WTC11 (cell line): ENCODE measurements at regions not wholly inside any gene's neighbourhood (a gene's known extent, or its start where the extent isn't known, plus 50 kb on each side); places are given as distances from the start of the nearest gene placed in this dataset.

ENCODE experiments used
- ATAC-seq: fragments of 200-7000 bp; cut with Tn5 transposase; 2 replicates; pipeline ENCODE4 v1.10.0; 2021; ENCODE audit warnings: mild to moderate bottlenecking, moderate library complexity
- CTCF ChIA-PET: fragments of 300-600 bp; sonication (Branson Sonifier 250); formaldehyde crosslinking; loops from one replicate; lab custom pipeline; 2021; ENCODE audit warnings: antibody characterized with exemption; lab: Charles Lee
- POLR2A ChIA-PET: fragments of 350-600 bp; sonication (Branson Sonifier 250); formaldehyde crosslinking; loops from one replicate; lab custom pipeline; 2021; ENCODE audit warnings: antibody characterized with exemption; lab: Charles Lee
- DNase-seq: peaks from one replicate; pipeline ENCODE4 v3.0.0; 2021; ENCODE audit warnings: low spot score
- H3K27ac Mint-ChIP-seq: 2 replicates; pipeline ENCODE4 v1.8.0; 2021; ENCODE audit warnings: mixed read lengths
- H3K27me3 Mint-ChIP-seq: 2 replicates; pipeline ENCODE4 v1.8.0; 2021; ENCODE audit warnings: low read depth, mild to moderate bottlenecking, moderate library complexity, mixed read lengths
- H3K36me3 Mint-ChIP-seq: 2 replicates; pipeline ENCODE4 v1.8.0; 2021; ENCODE audit warnings: mixed read lengths
- H3K4me1 Mint-ChIP-seq: 2 replicates; pipeline ENCODE4 v1.8.0; 2022; ENCODE audit warnings: mixed read lengths
- H3K4me3 Mint-ChIP-seq: 2 replicates; pipeline ENCODE4 v1.8.0; 2021; ENCODE audit warnings: mild to moderate bottlenecking, moderate library complexity, mixed read lengths
- H3K9me3 Mint-ChIP-seq: 2 replicates; pipeline ENCODE4 v1.8.0; 2021; ENCODE audit warnings: mixed read lengths
- ATF6 ChIP-seq: sonication (generic); formaldehyde crosslinking; IDR thresholded peaks from 2 replicates; pipeline ENCODE4 v1.8.1; 2023; ENCODE audit warnings: mild to moderate bottlenecking, missing genetic modification reagents
- CREB1 ChIP-seq: sonication (generic); formaldehyde crosslinking; IDR thresholded peaks from 2 replicates; pipeline ENCODE4 v1.8.0; 2023; ENCODE audit warnings: mild to moderate bottlenecking, missing genetic modification reagents
- ELF4 ChIP-seq: sonication (generic); formaldehyde crosslinking; IDR thresholded peaks from 2 replicates; pipeline ENCODE4 v1.8.1; 2022; ENCODE audit warnings: low read depth, mild to moderate bottlenecking, moderate library complexity, missing genetic modification reagents
- FOXP1 ChIP-seq: sonication (generic); formaldehyde crosslinking; IDR thresholded peaks from 2 replicates; pipeline ENCODE4 v1.8.0; 2022; ENCODE audit warnings: missing genetic modification reagents, mild to moderate bottlenecking, moderate library complexity, borderline replicate concordance
- GTF2I ChIP-seq: fragments of 250-450 bp; sonication (Bioruptor Pico); conservative IDR thresholded peaks from 2 replicates; pipeline ENCODE4 v1.4.0; 2021; ENCODE audit warnings: mild to moderate bottlenecking
- HMGA2 ChIP-seq: fragments of 250-450 bp; sonication (Bioruptor Pico); IDR thresholded peaks from 2 replicates; pipeline ENCODE4 v1.4.0; 2021; ENCODE audit warnings: mild to moderate bottlenecking, moderate library complexity
- HMGXB4 ChIP-seq: sonication (generic); formaldehyde crosslinking; IDR thresholded peaks from 2 replicates; pipeline ENCODE4 v1.8.1; 2023; ENCODE audit warnings: mild to moderate bottlenecking, moderate library complexity, missing genetic modification reagents
- IRF1 ChIP-seq: sonication (generic); formaldehyde crosslinking; IDR thresholded peaks from 2 replicates; pipeline ENCODE4 v1.8.0; 2023; ENCODE audit warnings: missing genetic modification reagents
- NFYB ChIP-seq: sonication (generic); formaldehyde crosslinking; conservative IDR thresholded peaks from 2 replicates; pipeline ENCODE4 v1.8.0; 2022; ENCODE audit warnings: low read depth, missing genetic modification reagents
- NR3C1 ChIP-seq: sonication (generic); formaldehyde crosslinking; conservative IDR thresholded peaks from 2 replicates; pipeline ENCODE4 v1.8.1; 2023; ENCODE audit warnings: low read depth, mild to moderate bottlenecking, missing genetic modification reagents
- PRRX2 ChIP-seq: fragments of 250-450 bp; sonication (Bioruptor Pico); IDR thresholded peaks from 2 replicates; pipeline ENCODE4 v1.8.0; 2021; ENCODE audit warnings: mild to moderate bottlenecking
- TCF7 ChIP-seq: sonication (generic); formaldehyde crosslinking; IDR thresholded peaks from 2 replicates; pipeline ENCODE4 v1.8.0; 2022; ENCODE audit warnings: mild to moderate bottlenecking, low read depth, missing genetic modification reagents, moderate library complexity
- TEAD1 ChIP-seq: sonication (generic); formaldehyde crosslinking; IDR thresholded peaks from 2 replicates; pipeline ENCODE4 v1.8.0; 2022; ENCODE audit warnings: mild to moderate bottlenecking, missing genetic modification reagents
- USF1 ChIP-seq: sonication (generic); formaldehyde crosslinking; IDR thresholded peaks from 2 replicates; pipeline ENCODE4 v1.8.0; 2022; ENCODE audit warnings: mild to moderate bottlenecking, missing genetic modification reagents
- ZMAT4 ChIP-seq: fragments of 250-450 bp; sonication (Bioruptor Pico); IDR thresholded peaks from 2 replicates; pipeline ENCODE4 v1.9.0; 2021; ENCODE audit warnings: mild to moderate bottlenecking
- ZNF138 ChIP-seq: sonication (generic); formaldehyde crosslinking; conservative IDR thresholded peaks from 2 replicates; pipeline ENCODE4 v1.8.1; 2022; ENCODE audit warnings: mild to moderate bottlenecking, moderate library complexity, missing genetic modification reagents
- ZNF281 ChIP-seq: sonication (generic); formaldehyde crosslinking; IDR thresholded peaks from 2 replicates; pipeline ENCODE4 v1.8.0; 2023; ENCODE audit warnings: mild to moderate bottlenecking, missing genetic modification reagents
- ZNF425 ChIP-seq: fragments of 250-450 bp; sonication (Bioruptor Pico); conservative IDR thresholded peaks from 2 replicates; pipeline ENCODE4 v1.9.0; 2021; ENCODE audit warnings: mild to moderate bottlenecking
- ZSCAN18 ChIP-seq: fragments of 250-450 bp; sonication (Bioruptor Pico); IDR thresholded peaks from 2 replicates; pipeline ENCODE4 v2.1.2; 2022; ENCODE audit warnings: mild to moderate bottlenecking, moderate library complexity

- TF ChIP-seq ZNF281 (CRISPR knock-in tag): no peak
- TF ChIP-seq, all 79 proteins: peak for 0
These were observed 74.9 kb upstream of the IQCM start (continued) for GRCh38 chr4:149890531-149890930.

- ChIA-PET POLR2A (no interaction called here), CTCF (no interaction called here)
- H3K27ac Mint-ChIP-seq: no peak overlapping the region
- peaks cover 8% of the 10 kb centered on the region for H3K4me1 Mint-ChIP-seq
- H3K4me3 Mint-ChIP-seq: no peak overlapping the region
- TF ChIP-seq TCF7 (CRISPR knock-in tag) (no peak), IRF1 (CRISPR knock-in tag) (no peak), ZMAT4 (CRISPR knock-in tag) (no peak), CREB1 (CRISPR knock-in tag) (no peak), ZSCAN18 (CRISPR knock-in tag) (no peak), HMGXB4 (CRISPR knock-in tag) (no peak), USF1 (no peak), ZNF281 (CRISPR knock-in tag) (no peak), ZNF138 (CRISPR knock-in tag) (no peak), TEAD1 (CRISPR knock-in tag) (no peak), FOXP1 (no peak), HMGA2 (no peak), ZNF425 (CRISPR knock-in tag) (no peak), NFYB (CRISPR knock-in tag) (no peak), GTF2I (CRISPR knock-in tag) (no peak), PRRX2 (no peak), NR3C1 (CRISPR knock-in tag) (no peak), ELF4 (CRISPR knock-in tag) (no peak), ATF6 (CRISPR knock-in tag) (no peak)
- no peak for ATAC-seq
- H3K27me3 Mint-ChIP-seq: no peaks in the 10 kb centered on the region
- H3K36me3 Mint-ChIP-seq: no peaks in the 10 kb centered on the region
- H3K9me3 Mint-ChIP-seq: peaks cover 5% of the 10 kb centered on the region
- DNase-seq: no peak
These were observed 75.8 kb upstream of the IQCM start for GRCh38 chr4:149891426-149891825.
